Calu3 (cell line): ENCODE measurements at regions not wholly inside any gene's neighbourhood (a gene's known extent, or its start where the extent isn't known, plus 50 kb on each side); places are given as distances from the start of the nearest gene placed in this dataset.

Source experiments
- BruUV-seq: library from RNA; stranded (reverse); fragments of 400-500 nt; replicated peaks from 2 replicates; lab custom pipeline; 2021; lab: Mats Ljungman, UMichigan
- CTCF ChIA-PET: fragments of 300-600 bp; sonication (Branson Sonifier 250); formaldehyde crosslinking; loops from one replicate; lab custom pipeline; 2022; ENCODE audit warnings: antibody characterized with exemption; lab: Charles Lee
- DNase-seq: peaks from one replicate; pipeline ENCODE4 v3.0.0; 2022
- H3K27ac Mint-ChIP-seq: one replicate; pipeline ENCODE4 v1.8.0; 2022; ENCODE audit warnings: mixed read lengths; ENCODE audit not compliant: unreplicated experiment
- H3K27me3 Mint-ChIP-seq: one replicate; pipeline ENCODE4 v1.8.0; 2022; ENCODE audit warnings: mixed read lengths; ENCODE audit not compliant: unreplicated experiment
- H3K36me3 Mint-ChIP-seq: one replicate; pipeline ENCODE4 v1.8.0; 2022; ENCODE audit warnings: mild to moderate bottlenecking, moderate library complexity, mixed read lengths; ENCODE audit not compliant: insufficient read depth, unreplicated experiment
- H3K4me1 Mint-ChIP-seq: one replicate; pipeline ENCODE4 v1.8.0; 2022; ENCODE audit warnings: mild to moderate bottlenecking, low read depth, mixed read lengths; ENCODE audit not compliant: unreplicated experiment
- H3K4me3 Mint-ChIP-seq: one replicate; pipeline ENCODE4 v1.8.0; 2022; ENCODE audit warnings: mild to moderate bottlenecking, low read depth, moderate library complexity, mixed read lengths; ENCODE audit not compliant: unreplicated experiment
- H3K9me3 Mint-ChIP-seq: one replicate; pipeline ENCODE4 v1.8.0; 2022; ENCODE audit warnings: low read depth, mixed read lengths; ENCODE audit not compliant: unreplicated experiment
- intact Hi-C: fragments of 100-400 bp; cut with micrococcal nuclease; formaldehyde crosslinking; loops from one replicate; pipeline ENCODE4 v1.10.0; 2022; ENCODE audit not compliant: unreplicated experiment
- TF ChIP-seq, protein P1 (sequence below): fragments of 200-600 bp; IDR thresholded peaks from one replicate; pipeline ENCODE4 v1.8.0; 2022; ENCODE audit warnings: antibody characterized with exemption; ENCODE audit not compliant: unreplicated experiment

DNA sequence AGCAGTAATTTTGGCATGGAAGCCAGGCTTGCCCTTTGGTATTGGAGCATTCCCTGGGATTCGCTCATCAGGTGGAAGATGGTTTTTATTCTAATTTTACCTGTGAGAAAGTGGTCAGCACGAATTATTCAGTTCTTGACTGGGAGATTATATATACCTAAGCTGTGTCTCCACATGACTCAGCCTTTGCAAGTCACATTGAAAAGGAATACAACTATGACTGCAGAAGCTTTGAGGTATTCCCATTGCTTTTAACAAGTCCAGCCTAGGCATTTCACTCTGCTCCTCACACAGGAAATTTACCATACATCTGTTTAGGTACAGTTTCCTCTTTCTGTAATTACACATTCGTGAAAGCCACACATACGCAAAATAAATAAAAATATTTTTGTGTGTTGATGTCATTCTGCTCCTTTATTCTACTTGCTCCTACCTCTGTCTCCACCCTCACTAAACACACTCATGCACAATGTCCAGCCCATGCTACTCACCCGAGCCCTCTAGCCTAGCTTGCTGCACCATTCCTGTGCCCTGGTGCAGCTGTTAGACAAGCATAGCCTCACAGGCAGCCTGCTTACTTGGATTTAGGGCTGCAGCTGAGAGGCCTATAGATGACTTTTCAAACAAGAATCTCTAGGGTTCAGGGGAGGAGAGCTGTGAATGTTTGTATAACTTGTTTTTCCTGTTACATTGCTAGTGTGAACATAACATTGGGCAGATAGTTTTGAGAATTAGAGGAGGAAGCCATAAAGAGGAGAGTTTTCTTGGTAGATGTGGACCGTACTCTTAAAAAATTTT, 504.4 kb upstream of the FAT1 start:
- Mint-ChIP-seq H3K27me3 (no peaks in the 10 kb centered on the region), H3K4me1 (peaks cover 11% of the 10 kb centered on the region), H3K4me3 (no peak overlapping the region), H3K9me3 (no peaks in the 10 kb centered on the region), H3K36me3 (no peaks in the 10 kb centered on the region), H3K27ac (no peak overlapping the region)
- TF ChIP-seq, protein P1, sequence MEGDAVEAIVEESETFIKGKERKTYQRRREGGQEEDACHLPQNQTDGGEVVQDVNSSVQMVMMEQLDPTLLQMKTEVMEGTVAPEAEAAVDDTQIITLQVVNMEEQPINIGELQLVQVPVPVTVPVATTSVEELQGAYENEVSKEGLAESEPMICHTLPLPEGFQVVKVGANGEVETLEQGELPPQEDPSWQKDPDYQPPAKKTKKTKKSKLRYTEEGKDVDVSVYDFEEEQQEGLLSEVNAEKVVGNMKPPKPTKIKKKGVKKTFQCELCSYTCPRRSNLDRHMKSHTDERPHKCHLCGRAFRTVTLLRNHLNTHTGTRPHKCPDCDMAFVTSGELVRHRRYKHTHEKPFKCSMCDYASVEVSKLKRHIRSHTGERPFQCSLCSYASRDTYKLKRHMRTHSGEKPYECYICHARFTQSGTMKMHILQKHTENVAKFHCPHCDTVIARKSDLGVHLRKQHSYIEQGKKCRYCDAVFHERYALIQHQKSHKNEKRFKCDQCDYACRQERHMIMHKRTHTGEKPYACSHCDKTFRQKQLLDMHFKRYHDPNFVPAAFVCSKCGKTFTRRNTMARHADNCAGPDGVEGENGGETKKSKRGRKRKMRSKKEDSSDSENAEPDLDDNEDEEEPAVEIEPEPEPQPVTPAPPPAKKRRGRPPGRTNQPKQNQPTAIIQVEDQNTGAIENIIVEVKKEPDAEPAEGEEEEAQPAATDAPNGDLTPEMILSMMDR, result no peak
- intact Hi-C loops, result no loop called here
- DNase-seq, result no peak
- CTCF ChIA-PET, result interaction anchor here (0.6 kb wide), 1 partner anchor 10 kb away, joined by 3 read pairs; no protein-coding TSS in a partner anchor
- BruUV-seq, result no TSS peak

DNA sequence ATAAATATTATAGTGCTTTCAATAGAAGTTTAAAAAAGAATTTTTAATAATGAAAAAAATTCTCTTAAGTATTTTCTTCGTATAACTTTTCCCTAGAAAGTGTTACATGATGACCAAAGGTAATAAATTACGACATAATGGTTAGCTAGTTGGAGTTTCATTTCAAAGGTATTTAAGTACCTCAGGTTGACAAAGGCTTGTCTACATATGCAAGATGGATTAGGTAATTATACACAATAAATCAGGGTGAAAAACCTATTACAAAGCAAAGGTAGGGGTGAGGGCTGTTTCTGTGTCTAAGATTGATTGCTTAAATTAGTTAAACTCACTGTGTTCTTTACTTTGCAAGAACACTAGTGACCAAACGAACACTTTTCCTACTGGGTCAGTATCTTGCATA, 508.5 kb upstream of the FAT1 start:
- BruUV-seq, result no TSS peak
- H3K27ac Mint-ChIP-seq, result no peak overlapping the region
- CTCF ChIA-PET, result no interaction called here
- H3K4me3 Mint-ChIP-seq, result no peak overlapping the region
- no peaks in the 10 kb centered on the region for H3K36me3 Mint-ChIP-seq
- TF ChIP-seq, protein P1, result no peak
- intact Hi-C loops, result no loop called here
- H3K27me3 Mint-ChIP-seq, result no peaks in the 10 kb centered on the region
- H3K4me1 Mint-ChIP-seq, result peaks cover 19% of the 10 kb centered on the region
- no peaks in the 10 kb centered on the region for H3K9me3 Mint-ChIP-seq
- DNase-seq, result no peak

DNA sequence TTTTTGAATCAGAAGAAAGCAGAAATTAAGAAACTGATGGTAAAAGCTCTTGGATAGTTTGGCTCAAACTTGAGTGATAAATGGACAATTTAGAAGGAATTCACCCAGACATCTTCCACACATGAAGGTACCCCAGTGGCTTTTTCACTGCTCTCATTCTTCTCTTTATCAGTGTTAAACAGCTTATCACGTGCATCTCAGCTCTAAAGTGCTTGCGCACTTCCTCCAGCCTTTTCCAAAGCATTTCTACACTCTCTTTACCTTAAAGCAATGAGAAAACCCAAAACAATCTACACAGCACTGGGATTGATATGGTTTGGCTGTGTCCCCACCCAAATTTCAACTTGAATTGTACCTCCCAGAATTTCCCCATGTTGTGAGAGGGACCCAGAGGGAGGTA, 509.1 kb upstream of the FAT1 start:
- BruUV-seq, result no TSS peak

DNA sequence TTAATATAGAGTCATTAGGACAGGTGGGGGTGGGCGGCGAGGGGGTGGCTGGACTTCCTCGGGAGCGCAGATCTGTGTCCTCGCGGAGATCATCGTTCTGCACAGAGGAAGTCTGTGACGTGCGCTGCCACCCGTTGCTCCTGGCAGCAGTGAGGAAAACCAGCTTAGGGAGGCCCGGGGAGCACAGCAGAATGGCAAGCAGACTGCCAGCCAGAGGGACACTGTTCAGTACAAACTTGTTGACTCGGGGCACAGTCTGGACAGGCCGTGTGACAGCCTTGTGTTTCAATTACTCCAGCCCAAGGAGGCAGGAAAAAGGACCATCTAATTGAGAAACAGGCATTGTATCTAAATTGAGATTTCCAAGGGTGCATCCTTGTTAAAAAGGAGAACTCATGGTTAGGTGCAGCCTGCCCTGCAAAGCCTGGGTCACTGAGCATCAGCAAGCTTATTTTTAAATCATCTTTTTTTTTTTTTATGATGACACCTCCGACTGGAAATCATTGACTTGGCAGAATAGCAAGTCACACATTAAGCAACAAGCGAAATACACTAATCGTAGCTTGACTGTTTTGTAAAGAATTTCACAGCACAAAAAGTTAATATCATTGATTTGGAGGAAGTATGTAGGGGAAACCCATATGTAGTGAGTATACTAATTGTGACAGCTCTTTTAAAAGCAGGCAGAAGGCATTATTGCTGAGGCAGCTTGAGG, 512.0 kb upstream of the FAT1 start:
- peaks cover 8% of the 10 kb centered on the region for H3K4me1 Mint-ChIP-seq
- no peak overlapping the region for H3K4me3 Mint-ChIP-seq
- no peak for DNase-seq
- no TSS peak for BruUV-seq
- intact Hi-C loops, result no loop called here
- TF ChIP-seq, protein P1, result no peak
- H3K27me3 Mint-ChIP-seq, result no peaks in the 10 kb centered on the region
- no peaks in the 10 kb centered on the region for H3K36me3 Mint-ChIP-seq
- no peaks in the 10 kb centered on the region for H3K9me3 Mint-ChIP-seq
- H3K27ac Mint-ChIP-seq, result no peak overlapping the region
- CTCF ChIA-PET, result no interaction called here

More for the DNA sequence above, 509.1 kb upstream of the FAT1 start:
- Mint-ChIP-seq H3K4me1 (peaks cover 19% of the 10 kb centered on the region), H3K4me3 (no peak overlapping the region), H3K27ac (no peak overlapping the region), H3K36me3 (no peaks in the 10 kb centered on the region), H3K27me3 (no peaks in the 10 kb centered on the region), H3K9me3 (no peaks in the 10 kb centered on the region)
- CTCF ChIA-PET, result no interaction called here
- TF ChIP-seq, protein P1, result no peak
- intact Hi-C loops, result no loop called here
- no peak for DNase-seq
